ENCODE measurements at regions not wholly inside any gene's neighbourhood (a gene's known extent, or its start where the extent isn't known, plus 50 kb on each side); places are given as distances from the start of the nearest gene placed in this dataset.

DNA sequence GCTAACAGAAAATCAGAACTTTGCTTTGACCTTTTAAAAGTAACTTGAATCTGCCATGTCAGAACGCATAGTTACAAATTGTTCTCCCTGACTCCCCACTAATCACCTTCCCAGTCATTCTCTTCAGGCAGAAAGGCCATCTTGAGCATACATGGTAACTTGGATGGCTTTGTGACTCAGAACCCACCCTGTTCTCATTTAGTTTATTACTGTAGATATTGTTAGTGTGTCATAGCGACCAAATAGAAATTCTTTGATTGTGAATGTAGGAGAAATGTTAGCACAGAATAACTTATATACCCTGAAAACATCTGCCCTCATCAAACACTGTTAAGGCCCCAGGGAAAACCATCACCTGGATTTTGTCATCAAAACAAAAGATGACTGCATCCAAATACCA lies 382.0 kb downstream of the MAGEB5 start:
- TF ChIP-seq CTCF (IDR thresholded peaks at IDR 0.05; ENCODE audit: poor library complexity): no peak
- TF ChIP-seq EZH2 (IDR thresholded peaks at IDR 0.05; ENCODE audit: borderline replicate concordance): no peak
